HG02943 (cell line): ENCODE measurements at regions not wholly inside any gene's neighbourhood (a gene's known extent, or its start where the extent isn't known, plus 50 kb on each side); places are given as distances from the start of the nearest gene placed in this dataset.

Experiments used
- ATAC-seq: cut with Tn5 transposase; IDR thresholded peaks from one replicate; pipeline ENCODE4 v1.9.1; 2021; ENCODE audit warnings: mild to moderate bottlenecking, low read depth, moderate library complexity; ENCODE audit not compliant: unreplicated experiment

DNA sequence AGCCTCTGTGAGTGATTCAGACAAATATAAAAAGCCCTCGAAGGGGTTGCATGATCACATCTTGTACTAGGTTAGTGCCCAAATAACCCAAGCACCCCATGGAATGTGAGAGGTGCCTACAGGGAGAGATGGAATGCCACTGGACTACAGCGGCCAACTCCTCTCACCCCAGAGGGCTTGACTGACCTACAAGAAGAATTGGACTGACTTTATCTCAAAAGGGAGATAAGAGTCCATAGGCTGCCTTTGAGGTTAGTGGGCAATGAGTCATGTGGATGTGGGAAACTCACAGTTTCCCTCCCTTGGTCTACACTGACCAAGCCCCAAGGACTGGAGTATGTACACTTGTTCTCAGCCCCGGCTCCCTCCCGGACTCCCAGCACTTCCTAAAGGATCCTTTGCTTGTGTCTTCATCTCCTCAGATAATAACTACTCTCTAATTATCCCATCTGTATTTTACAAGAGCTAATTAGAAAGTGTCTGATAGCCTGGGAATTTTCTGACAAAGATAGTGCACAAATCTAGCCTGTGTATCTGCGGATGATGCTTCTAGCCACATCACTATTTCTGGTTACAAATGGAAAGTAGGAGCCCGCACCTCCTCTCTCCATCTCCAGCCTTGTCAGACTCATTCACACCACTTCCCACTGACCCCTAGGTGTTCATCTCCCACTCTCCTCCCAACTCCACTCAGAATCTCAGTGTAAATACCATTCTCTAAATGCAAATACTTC is 547.8 kb upstream of the TBL1XR1 start:
- ATAC-seq = no peak

- ATAC-seq = no peak
Measured at GRCh38 chr3:177745607-177746005, 548.3 kb upstream of the TBL1XR1 start.

DNA sequence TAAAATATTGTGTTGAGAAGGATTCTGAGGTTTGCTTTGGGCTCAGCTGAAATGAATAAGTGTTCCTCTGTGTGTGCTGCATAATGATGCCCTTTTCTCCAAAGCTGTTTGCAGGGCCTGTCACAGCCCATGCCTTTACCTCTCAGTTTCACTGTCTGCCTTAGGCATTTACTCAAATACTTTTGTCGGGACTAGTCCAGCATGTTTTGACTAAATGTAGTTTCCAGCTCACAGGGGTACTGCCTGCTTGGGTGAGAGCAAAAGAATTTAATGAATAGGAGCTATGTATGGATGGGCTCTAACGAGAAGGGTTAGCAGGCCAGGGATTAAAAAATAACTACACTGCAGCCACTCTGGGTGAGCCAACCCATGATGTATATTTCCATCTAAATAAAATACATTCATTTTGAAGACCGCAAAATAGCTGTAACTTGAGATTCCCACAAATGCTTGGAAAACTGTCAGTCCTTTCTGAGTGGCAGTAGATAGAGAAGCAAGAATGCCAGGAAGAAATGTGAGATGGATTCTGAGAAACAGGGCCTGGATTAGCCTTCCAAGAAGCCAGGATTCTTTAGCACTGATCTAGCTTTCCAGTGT is 549.2 kb upstream of the TBL1XR1 start:
- ATAC-seq = no peak

GRCh38 chr3:177749836-177750235 is 552.6 kb upstream of the TBL1XR1 start:
- no peak for ATAC-seq

DNA sequence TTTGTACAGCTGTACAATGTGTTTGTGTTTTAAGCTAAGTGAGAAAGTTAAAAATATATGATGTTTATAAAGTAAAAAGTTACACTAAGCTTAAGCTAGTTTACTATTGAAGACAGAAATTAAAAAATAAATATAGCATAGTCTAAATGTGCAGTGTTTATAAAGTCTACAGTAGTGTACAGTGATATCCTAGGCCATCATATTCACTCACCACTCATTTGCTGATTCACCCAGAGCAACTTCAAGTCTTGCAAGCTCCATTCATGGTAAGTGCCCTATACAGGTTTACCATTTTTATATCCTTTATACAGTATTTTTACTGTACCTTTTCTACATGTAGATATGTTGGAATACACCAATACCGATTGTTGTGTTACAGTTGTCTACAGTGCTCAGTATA is 553.2 kb upstream of the TBL1XR1 start:
- no peak for ATAC-seq

DNA sequence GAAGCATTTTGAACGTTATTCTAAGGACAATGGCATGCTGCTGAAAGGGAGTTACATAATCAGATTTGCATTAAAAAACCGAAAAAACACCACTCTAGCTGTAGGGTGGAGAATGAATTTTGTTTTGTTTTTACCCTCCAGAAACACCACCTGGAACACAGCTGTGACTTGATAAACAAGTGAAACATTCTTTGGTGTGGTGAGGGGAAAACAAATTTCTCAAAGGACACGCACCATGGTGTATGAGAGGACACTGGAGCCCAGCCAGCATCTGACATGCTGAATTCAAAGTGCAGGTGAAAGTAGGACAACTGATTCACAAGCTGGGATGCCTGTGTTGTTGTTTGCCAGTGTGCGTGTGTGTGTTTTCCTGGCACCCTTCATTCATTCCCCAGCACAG is 554.5 kb upstream of the TBL1XR1 start:
- no peak for ATAC-seq

DNA sequence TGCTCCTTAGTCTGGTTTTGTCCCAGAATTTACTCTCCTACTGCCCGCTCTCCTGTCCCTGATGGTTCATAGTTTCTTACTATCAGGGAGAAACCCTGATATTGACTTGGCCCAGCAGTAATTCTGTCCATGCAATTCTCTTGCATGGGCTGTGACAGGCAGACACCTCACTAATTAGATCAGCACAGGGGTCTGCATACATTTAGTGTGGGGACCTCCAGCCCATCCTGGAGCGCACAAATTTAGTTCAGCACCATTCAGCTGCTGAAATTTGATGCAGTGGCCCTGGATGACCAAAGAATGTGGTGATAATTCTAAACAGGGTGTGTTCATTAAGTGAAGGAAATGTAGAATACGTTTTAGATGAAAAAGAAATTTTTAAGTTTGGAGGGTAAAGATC is 555.5 kb upstream of the TBL1XR1 start:
- ATAC-seq = no peak

GRCh38 chr3:177753451-177754155 is 556.3 kb upstream of the TBL1XR1 start:
- ATAC-seq = no peak

GRCh38 chr3:177754508-177754921 is 557.2 kb upstream of the TBL1XR1 start:
- ATAC-seq = no peak

DNA sequence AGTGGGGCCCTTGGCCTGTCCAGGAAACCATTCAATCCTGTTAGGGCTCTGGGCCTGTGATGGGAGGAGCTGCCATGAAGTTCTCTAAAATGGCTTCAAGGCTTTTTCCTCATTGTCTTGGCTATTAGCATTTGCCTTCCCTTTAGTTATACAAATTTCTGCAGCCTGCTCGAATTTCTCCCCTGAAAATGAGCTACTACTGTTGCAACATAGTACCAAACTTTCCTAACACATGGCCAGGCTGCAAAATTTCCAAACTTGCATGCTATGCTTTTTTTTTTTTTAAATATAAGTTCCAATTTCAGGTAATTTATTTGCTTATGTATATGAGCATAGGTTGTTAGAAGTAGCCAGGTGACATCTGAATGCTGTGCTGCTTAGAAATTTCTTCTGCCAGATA is 560.8 kb upstream of the TBL1XR1 start:
- ATAC-seq = no peak

- no peak for ATAC-seq
Measured at GRCh38 chr3:177760803-177761202, 563.5 kb upstream of the TBL1XR1 start.

DNA sequence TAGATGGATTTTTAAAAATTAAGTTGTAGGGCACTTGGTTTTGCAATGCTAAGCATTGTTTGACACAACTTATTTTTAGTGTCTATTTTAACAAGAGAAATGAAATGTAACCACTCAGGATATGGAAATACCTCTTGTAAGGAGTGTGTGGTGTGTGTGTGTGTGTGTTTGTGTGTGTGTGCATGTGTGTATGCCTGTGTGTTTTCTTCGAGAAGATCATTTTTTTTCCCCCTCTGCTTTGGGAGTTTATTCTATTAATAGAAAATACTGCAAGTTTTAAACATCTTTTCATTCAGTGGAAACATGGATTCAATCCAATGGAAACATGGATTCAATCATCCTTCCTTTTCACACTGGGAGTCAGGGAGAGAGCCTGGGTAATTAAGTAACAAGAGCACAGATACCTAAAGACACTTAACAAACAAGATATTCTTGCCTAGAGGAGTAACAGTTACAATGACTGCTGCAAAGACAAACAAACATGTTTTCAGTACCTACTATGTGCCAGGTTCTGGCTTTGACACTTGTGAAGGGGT is 567.2 kb upstream of the TBL1XR1 start:
- ATAC-seq = no peak

DNA sequence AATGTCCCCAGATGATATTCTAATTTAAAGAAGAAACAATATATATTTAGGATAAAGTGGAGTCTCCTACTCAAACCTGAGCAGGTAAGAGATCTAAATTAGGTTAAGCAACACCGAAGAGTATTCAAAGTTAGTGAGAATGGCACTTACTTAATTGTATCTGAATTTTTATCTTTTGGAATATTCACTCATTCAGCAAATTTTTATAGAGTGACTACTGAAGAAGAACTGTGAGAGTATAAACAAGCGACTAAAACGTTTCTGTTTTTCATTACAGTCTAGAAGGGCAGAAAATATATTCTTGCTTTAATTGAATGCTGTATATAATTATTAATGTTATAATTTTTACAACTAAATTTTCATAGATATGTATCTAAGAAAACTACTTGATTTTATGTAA is 567.7 kb upstream of the TBL1XR1 start:
- ATAC-seq = no peak

DNA sequence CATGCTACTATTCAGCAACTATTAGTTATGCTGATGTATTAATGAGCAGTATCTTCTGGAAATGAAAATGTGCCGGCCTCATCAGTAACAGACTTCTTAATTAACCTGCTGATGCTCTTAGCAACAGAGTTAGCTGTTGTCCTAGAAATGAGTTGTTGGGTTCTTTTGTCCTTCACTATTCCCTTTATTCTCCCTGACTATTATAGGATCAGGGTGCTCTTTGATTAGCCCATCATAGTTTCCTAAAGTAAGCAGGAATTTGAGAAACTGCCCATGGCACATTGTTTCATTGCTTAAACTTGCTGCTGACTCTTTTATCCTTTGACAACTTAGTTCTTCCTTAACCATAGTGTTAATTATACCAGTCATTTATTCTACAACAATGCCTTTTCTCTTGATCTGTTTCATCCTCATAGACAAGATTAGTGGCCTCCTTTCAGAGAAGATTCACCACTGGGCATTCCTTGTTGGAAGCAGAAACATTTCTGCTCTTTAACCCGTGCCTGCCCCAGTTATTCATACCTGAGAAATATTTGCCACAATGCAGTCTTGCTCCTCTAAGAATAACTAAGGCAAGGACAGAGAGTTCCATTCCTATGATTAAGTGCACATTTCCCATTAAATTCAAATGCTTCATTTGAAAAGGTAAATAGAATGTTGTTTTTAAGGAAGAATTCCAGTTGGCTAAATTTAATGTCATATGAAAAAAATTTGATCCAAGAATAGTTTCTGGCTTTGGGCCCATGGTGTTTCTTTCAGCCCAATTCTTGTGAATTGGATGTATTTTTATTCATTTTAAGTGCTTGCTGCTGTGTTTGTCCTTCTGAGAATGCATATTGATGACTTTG is 573.3 kb upstream of the TBL1XR1 start:
- ATAC-seq = no peak

DNA sequence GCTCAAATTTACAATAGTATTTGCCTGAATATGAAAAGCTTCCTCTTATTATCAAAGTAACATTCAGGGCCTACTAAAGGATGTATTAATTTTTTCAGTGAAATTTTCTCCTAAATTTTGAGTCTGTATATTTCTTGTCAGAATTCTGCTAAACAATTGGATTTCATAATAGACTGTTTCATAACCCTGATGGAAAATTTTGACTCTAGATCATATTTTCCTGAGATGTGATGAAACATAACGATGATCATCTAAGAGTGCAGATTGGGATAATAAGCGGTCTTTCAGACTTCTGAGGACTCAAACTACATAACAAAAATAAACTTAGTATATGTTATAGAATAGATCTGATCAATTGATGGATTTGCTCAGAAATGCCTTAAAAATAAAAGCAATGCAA is 574.5 kb upstream of the TBL1XR1 start:
- no peak for ATAC-seq

DNA sequence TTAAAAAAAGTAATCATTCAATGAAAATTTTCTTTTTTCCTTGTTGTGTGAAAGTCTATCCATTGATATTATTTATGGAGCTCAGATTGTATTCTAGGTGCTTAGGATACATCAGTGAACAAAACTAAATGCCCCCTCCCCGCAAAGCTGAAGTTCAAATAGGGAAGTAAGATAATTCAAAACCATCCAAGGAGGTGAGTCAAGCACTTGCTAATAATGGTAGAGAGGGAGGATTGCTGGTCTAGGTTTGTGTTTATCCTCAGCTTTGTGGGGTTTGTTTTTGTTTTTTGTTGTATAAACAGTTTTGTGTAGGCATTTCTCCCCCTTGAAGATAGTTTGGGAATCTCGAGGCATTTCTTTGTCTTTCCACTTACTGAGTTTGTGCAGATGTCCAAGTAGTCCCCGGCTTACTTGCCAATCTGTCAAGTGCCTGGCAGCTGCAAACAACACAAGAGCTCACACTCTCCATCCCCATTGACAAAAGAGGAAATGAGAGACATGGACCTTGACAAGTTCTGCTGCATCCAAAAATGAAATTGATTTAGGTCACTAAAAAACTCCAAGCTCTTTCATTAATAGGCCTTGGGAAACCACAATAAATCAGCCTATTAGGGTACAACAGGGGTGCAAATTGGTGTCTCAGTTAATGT is 575.8 kb upstream of the TBL1XR1 start:
- ATAC-seq = no peak

DNA sequence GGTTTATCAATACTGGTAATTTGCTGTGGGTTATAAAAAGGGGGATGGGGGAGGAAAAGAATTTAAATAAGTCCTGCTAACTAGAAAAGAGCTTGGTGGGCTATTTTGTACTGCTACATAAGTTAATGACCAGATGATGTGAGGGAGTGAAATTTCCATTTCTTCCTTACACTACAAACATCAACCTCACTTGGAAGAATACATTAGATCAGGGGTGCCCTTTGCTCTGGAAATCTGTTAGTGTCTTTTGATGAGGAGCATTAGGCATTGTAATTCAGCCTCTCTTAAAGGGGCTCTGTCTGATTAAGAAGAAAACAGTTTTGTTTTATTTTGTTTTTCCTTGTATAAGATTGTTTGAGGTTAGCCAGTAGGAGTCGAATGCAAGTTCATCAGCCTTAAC is 576.4 kb upstream of the TBL1XR1 start:
- ATAC-seq = no peak

DNA sequence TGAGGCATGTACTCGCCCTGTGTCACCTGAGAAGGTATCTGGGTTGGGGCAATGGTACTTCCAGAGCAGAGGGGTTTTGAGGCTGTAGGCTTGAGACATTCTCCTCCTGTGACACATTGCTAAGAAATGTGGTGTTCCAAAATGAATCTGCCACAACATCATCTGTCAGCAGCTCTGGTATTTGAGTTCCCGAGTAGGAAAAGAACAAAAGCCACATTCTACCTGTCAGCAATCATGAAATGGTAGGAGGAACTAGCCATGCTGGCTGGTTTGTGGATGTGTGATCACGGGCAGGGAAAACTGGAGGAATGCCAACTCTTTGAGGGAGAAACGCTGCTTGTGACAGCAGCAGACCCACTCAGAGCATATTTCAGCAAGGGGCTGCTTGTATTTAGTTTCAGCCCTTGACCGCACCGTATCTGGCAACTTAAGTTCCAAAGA is 579.4 kb upstream of the TBL1XR1 start:
- ATAC-seq = no peak

- peak; percentile 91 for ATAC-seq
Measured at GRCh38 chr3:177777699-177778098, 580.4 kb upstream of the TBL1XR1 start.

DNA sequence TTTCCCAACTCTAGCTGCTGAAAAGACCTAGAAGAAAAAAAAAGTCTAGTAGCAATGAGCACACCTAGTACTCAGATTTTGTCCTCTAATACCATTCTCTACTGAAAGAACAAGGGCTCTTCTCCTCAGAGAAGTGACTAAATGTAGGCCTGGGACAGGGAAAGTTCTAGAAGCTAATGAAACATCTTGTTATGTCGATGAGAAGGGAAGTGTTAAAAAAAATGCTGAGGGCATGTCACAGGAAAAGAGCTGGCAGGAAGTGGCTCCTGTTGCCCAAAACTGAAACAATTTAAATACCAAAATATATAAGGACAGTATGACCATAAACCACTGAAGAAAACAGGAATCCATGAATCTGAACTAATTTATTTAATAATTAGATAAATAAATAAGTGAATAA is 581.4 kb upstream of the TBL1XR1 start:
- ATAC-seq = no peak
